Dermis microvascular lymphatic vessel endothelial cell (primary cell): ENCODE measurements at regions not wholly inside any gene's neighbourhood (a gene's known extent, or its start where the extent isn't known, plus 50 kb on each side); places are given as distances from the start of the nearest gene placed in this dataset.
"Not testable (repeated sequence)": the region's sequence is repeated elsewhere in the genome, so short reads cannot be mapped to it uniquely, and the experiment has no call there.

Experiments
- DNase-seq, 2 donors: peaks; one replicate each; pipeline versions ENCODE4 v3.0.0 to v3.0.0-alpha.2; 2010; ENCODE audit warnings: low read depth in 2 of 2

DNA sequence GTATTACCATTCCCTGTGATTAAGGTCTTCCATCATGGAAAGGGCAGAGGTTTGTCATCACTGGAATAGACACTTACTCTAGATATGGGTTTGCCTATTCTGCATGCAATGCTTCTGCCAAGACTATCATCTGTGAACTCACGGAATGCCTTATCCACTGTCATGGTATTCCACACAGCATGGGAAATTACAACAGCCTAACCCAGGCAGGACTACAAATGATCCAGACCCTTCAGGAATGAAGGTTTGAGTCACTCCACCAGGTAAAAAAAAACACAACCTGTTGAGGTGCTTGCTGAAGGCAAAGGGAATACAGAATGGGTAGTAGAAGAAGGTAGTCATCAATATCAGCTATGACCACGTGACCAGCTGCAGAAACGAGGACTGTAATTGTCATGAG is 89.0 kb upstream of the RANBP6 start:
- not testable (repeated sequence) for DNase-seq

DNA sequence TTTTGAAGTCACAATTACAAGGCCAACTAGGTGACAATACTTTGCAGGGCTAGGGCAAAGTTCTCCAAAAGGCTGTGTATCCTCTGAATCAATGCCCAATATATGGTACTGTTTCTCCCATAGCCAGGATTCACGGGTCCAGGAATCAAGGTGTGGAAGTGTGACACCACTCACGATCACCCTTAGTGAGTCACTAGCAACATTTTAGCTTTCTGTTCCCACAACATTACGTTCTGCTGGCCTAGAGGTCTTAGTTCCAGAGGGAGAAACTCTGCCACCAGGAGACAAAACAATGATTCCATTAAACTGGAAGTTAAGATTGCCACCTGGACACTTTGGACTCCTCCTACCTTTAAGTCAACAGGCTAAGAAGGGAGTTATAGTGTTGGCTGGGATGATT is 88.5 kb upstream of the RANBP6 start:
- DNase-seq = not testable (repeated sequence)

DNA sequence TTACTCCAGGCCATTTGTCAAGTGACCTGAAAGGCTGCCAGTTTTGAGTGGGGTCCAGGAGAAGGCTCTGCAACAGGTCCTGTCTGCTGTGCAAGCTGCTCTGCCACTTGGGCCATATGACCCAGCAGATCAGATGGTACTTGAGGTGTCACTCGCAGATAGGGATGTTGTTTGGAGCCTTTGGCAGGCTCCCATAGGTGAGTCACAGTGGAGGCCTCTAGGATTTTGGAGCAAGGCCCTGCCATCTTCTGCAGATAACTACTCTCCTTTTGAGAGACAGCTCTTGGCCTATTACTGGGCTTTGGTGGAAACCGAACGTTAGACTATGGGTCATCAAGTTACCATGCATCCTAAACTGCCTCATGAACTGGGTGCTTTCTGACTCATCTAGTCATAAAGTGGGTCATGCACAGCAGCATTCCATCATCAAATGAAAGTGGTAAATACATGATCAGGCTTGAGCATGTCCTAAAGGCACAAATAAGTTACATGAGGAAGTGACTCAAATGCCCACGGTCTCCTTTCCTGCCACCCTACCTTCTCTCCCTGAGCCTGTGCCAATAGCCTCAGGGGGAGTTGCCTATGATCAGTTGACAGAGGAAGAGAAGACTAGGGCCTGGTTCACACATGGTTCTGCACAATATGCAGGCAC is 87.0 kb upstream of the RANBP6 start:
- peak in 1 of 2 donors; percentile 5 for DNase-seq

DNA sequence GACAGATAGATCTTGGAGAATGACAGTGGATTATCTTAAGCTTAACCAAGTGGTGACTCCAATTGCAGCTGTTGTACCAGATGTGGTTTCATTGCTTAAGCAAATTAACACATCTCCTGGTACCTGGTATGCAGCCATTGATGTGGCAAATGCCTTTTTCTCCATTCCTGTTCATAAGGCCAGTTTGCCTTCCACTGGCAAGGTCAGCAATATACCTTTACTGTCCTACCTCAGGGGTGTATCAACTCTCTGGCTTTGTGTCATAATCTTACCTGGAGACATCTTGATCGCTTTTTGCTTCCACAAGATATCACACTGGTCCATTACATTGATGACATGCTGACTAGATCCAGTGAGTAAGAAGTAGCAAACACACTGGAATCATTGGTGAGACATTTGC is 86.3 kb upstream of the RANBP6 start:
- not testable (repeated sequence) for DNase-seq

DNA sequence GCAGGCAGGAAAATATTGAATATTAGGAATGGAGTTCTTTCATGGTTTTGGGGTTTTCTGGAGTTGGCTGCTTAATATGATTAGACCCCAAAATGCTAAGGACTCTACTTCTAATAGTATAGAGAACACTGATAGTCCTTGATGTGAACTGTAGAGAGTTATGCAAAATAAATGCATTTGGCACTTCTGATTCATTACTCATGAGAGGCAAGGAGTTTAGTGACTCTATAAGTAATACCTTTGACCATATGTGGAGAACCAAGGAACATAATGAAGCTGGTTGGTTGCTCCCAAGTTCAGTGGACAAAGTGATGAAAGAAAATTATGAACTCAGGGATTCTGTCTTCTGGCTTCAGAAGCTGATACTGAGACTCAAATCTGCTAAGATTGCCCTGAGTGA is 83.9 kb upstream of the RANBP6 start:
- DNase-seq = not testable (repeated sequence)

DNA sequence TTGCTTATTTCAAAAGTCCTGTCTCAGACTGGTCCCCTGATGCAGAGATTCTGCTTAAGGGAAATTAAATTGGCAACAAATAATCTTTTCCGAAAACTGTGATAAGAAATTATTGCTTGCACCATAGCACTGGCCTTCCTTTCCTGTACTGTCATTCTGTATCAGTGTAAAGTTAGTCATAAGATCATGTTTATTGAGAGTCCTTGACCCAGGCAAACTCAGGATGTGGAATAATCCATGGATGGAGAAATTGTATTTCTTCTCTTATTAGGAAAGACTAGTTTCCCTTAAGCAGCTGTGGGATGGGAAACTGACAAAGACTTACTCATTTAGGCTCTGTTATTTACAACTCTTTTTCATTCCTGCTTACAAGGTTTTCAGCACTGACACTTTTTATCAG is 83.0 kb upstream of the RANBP6 start:
- no peak for DNase-seq

DNA sequence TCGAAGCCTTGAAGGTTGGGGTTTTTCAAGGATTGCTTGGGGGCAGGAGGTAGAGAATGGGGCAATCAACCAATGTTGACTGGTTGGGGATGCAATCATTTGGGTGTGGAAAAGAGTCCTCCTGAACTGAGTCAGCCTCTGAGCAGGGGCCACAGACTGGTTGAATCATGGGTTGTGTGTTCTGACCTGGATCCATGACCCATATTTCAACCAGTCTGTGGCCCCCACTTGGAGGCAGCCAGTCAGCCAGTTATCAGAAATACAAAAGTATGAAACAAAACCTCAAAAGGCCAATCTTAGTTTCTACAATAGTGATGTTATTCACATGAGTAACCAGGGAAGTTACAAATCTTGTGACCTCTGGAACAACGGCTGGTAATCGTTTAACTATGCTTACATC is 81.4 kb upstream of the RANBP6 start:
- no peak for DNase-seq

DNA sequence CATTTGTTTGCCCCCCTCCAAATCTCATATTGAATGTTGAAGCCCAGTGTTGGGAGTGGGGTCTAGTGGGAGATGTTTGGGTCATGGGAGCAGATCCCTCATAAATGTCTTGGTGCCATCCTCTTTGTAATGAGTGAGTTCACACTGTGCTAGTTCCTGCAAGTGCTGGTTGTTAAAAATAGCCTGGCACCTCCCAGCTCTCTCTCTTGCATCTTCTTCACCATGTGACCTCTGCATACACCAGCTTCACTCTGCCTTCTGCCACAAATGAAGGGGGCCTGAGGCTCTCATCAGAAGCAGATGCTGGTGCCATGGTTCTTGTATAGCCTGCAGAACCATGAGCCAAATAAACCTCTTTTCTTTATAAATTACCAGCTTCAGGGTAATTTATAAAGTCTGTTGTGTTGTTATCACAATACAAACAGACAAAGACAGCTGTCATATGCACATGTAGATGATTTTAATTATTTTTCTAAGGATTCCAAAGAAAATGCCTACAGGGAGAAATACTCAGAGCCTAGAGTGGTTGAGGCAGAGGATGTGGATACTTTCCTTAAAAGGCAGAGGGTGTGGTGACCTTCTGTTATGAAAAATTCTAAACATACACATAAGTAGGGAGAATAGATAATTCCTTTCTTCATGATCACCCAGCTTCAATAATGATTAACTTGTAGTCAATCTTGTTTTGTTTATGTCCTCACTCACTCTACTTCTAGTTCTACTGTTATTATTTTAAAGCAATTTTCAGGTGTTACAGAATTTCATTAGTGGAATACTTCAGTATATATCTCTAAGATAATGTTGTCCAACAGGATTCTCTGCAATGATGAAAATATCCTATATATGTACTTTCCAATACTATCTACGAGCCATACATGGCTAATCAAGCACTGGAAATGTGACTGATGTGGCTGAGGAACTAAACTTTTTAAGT is 75.1 kb upstream of the RANBP6 start:
- no peak for DNase-seq

DNA sequence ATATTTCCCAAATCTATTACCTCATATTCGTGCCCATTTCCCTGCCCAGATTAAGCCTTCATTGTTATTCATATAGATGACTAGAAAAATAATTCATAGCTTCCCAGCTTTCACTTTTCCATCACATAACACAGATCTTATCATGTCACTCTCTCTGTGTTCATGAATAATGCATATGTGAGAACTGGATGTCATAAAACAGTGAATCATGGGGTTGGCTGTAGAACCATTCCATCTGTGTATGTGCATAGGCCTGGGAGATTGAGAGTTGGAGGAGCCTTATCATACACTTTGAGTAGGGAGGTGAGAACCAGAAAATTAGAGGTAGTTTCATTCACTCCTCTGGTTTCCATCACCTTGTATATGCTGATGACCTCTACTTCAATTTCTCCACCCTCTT is 73.9 kb upstream of the RANBP6 start:
- DNase-seq = no peak

DNA sequence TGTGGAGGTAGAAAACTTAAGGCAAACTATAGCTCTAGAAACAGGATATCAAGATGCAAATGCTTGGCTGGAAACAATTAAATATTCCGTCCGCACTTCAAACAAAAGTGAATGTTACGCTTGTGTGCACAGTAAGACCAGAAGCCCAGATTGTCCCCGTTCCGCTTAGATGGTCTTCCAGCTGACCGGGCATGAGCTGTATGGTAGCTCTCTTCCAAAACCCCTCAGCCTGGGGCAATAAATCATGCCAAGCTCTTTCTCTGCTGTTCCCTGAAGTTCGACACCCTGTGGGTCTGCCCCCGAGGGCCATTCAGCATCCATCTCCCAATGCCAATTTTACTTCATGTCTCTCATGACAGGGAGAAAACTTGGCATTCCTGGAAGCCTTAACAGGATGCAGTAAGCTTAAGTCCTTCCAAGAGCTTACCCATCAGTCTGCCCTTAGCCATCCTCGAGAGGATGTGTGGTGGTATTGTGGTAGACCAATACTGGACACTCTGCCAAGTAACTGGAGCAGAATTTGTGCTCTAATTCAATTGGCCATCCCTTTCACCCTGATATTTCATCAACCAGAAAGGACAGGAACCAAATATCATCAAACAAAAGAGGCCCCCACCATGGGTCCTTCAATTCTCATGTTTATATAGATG is 70.7 kb upstream of the RANBP6 start:
- no peak for DNase-seq

DNA sequence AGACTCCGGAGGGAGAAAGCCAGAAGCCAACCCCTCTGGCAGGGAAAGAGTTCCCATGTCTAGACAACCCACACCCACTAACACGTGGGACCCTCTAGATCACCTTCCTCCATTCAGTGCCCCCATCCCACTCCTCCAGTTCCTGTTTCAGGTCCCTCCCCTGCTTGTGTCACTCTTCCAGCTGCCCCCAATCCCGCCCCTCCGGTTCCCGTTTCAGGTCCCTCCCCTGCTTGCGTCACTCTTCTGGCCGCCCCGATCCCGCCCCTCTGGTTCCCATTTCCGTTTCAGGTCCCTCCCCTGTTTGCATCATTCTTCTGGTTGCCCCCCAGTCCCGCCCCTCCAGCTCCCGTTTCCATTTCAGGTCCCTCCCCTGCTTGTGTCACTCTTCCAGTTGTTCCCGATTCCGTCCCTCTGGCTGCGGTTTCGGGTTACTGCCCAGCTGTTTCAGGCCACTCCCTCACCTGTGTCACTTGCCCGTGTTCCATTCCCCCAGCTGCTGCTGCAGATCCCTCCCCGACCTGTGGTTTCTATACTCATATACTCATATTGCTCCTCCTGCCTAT is 64.8 kb upstream of the RANBP6 start:
- DNase-seq = peak; percentile 80 to 83

DNA sequence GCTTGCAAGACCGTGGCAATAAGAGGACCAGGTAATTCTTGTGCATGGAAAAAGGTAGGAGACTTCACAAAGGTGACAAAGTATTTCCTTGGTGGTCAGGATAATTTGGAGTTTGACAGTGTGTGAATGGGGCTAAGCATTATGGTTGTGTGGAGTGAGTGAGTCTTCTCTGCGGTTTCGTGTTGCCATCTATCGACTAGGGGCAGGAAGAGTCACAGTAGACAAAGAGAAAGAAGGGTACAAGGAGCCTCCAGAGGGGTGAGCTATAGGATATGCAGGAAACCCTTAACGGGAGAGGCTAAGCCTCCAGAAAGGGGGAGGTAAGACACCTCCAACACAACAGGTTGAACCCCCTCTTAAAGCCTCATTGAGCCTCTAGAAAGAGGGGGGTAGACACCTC is 64.0 kb upstream of the RANBP6 start:
- DNase-seq = no peak

DNA sequence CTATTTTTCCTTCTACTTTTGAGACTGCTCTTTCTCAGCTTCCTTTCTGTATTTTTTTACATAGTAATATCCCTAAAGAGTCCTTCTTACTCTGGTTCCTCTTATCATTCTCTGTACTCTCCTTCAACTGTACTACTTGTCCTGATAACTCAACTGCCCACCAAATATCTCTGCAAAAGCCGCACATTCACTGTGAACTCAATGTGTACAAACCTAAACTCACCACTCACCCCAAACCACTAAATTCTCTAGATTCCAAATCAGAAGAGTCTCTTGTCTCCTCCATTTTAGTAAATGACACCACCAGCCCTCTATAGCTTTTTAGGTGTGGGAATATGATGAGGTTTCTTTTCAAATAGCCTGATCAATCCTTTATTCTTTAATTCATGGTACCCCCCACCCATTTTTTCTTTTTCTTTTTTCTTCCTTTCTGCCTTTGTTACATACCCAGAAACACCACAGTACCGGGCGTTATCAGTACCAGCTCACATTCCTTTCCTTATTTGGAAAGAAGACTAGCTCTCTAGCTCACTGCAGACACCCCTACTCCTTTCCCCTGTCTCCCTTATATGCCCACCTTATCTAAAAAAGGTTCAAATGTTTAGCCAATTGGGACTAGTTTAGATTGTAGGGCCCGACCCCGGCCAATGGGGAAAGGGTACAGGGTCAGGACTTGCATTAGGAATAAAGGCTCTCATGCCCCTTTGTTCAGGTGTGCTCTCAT is 63.1 kb upstream of the RANBP6 start:
- no peak for DNase-seq

DNA sequence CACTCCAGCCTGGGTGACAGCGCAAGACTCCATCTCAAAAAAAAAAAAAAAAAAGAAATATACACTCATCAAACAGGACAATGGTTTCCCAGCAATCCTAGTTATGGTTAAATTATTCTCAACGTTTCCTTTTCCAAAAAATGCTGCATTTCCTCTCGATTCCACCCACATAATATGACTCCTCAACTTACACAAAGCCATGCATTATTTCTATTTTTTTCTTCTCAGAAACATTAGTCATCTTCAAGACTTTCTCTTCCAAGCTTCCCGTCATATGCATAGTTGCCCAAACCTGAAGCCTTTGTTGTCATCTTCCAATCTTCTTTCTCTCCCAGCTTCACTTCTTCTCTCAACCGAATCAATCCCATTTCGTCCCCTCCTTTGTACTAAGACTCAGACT is 61.4 kb upstream of the RANBP6 start:
- no peak for DNase-seq

DNA sequence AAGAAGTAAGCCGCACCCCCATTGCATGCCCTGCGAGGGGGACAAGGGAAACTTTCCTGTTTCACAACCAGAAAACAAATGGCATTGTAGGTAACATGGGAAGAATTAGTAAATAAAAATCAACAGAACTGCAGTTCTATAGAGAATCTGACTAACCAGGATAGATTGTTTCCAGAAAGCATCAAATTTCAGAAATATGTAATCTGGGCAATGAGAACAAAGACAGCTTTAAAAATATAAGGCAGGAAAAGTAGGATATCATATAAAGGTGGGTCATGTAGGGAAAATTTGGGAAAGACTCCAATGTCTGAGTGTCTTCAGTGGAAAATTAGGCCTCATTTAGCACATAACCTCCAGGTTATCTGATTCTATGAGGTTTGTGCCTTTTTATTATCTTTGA is 58.3 kb upstream of the RANBP6 start:
- DNase-seq = no peak

DNA sequence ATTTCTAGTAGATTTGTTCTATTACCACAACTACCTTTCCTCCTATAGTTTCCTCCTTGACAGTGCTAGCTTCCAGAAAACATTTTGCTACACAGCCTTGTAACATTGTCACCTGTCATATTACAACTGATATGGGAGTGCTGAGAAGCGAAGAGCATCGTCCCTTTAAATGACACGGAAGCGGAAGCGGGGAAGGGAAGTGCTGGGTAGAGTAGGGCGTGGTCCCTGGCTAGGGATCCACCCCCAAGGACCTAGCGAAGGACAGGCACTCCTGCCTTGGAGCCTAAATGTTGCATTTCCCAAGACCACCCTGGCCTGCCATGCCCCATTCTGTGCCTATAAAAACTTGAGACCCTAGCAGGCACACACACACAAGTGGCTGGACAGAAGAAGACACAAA is 57.4 kb upstream of the RANBP6 start:
- no peak for DNase-seq

DNA sequence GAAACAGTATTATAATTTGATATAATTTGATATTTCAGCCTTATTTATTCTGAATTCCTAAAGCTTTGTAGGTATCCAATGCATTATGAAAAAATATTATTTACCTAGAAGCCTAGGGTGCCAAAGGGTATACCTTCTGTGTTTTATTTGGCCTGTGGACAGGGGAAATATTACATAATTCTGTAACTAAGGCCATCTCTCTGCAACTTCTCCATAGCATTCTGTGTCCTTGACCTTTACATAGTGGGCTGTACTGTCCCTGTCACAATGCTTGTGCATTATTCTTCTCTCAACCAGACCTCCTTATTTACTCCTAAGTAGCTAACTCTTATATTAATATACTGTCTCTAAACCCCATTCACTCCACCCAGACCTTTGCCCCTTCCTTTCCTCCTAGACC is 57.0 kb upstream of the RANBP6 start:
- no peak for DNase-seq

DNA sequence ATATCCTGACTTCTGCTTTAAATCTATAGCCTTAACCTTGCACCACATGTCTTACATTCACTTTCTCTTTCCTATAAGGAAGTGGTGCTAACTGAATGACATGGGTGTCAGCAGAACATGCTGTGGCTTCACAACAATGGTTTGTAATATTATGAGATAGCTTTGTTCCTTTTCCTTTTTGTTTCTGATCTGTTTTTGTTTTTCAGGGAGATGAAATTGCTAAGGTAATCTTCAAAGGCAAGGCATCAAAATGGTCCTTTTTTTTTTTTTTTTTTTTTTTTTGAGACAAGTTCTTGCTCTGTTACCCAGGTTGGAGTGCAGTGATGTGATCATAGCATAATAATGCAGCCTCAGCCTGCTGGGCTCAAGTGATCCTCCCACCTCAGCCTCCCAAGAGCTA is 53.6 kb upstream of the RANBP6 start:
- DNase-seq = no peak

DNA sequence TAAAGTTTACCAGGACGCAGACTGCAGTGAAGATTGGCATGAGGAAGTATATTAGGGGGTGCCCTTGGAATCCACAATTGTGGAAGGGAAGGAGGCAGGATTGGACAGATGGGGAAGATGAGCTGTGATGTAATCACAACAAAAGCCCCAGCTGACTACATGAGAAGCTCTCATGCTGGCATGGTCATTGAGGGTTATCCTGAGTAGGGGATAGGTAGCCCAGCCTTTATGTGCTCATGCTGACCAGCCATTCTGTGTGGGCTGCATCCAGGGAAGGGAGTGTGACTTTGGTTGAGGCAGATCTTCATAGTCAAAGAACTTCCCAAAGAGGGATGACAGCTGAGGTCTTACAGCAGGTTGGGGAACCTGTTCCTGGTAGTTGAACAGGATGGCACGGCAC is 52.0 kb upstream of the RANBP6 start:
- DNase-seq = no peak
